Neural crest cell (in vitro differentiated cells): ENCODE measurements at regions not wholly inside any gene's neighbourhood (a gene's known extent, or its start where the extent isn't known, plus 50 kb on each side); places are given as distances from the start of the nearest gene placed in this dataset.

Experiments
- DNase-seq: peaks from one replicate; pipeline ENCODE4 v3.0.0; 2021; ENCODE audit warnings: low read depth, mixed read lengths, low spot score
- H3K27ac Mint-ChIP-seq: one replicate; pipeline ENCODE4 v1.8.0; 2021; ENCODE audit warnings: mild to moderate bottlenecking, mixed read lengths; ENCODE audit not compliant: unreplicated experiment
- H3K27me3 Mint-ChIP-seq: 2 replicates; pipeline ENCODE4 v1.8.0; 2021; ENCODE audit warnings: low read depth, mild to moderate bottlenecking, mixed read lengths
- H3K36me3 Mint-ChIP-seq: 2 replicates; pipeline ENCODE4 v1.8.0; 2021; ENCODE audit warnings: low read depth, mild to moderate bottlenecking, mixed read lengths
- H3K4me1 Mint-ChIP-seq: 2 replicates; pipeline ENCODE4 v1.8.0; 2021; ENCODE audit warnings: mixed read lengths
- H3K4me3 Mint-ChIP-seq: one replicate; pipeline ENCODE4 v1.8.0; 2021; ENCODE audit warnings: mild to moderate bottlenecking, mixed read lengths
- H3K9me3 Mint-ChIP-seq: 2 replicates; pipeline ENCODE4 v1.8.0; 2021; ENCODE audit warnings: mixed read lengths
- TF ChIP-seq, protein P1 (sequence below): fragments of 200-600 bp; sonication (generic); conservative IDR thresholded peaks from 2 replicates; pipeline ENCODE4 v1.5.0; 2021; ENCODE audit warnings: antibody characterized with exemption, mild to moderate bottlenecking

DNA sequence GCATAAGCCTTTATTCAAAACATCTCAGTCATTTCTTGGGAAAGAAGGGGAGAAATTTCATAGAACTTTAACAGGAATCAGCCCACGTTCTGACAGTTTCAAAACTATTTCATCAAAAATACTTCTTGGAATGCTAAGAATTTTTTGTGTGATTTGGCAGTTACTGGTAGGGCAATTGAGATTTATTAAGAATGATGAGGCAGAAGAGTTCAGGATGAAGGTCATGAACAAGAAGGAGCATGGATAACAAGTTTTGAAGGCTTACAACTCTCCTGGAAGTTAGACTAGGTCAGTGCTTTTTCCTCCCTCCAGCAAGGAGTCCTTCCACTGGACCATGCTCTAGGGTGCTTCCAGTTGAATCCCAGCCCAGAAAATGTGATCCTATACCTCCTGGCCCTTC, 569.9 kb downstream of the ANKRD7 start:
- no peak overlapping the region for H3K27ac Mint-ChIP-seq
- H3K4me1 Mint-ChIP-seq = no peaks in the 10 kb centered on the region
- H3K4me3 Mint-ChIP-seq = no peak overlapping the region
- H3K9me3 Mint-ChIP-seq = no peaks in the 10 kb centered on the region
- no peaks in the 10 kb centered on the region for H3K36me3 Mint-ChIP-seq
- DNase-seq = no peak
- TF ChIP-seq, protein P1, sequence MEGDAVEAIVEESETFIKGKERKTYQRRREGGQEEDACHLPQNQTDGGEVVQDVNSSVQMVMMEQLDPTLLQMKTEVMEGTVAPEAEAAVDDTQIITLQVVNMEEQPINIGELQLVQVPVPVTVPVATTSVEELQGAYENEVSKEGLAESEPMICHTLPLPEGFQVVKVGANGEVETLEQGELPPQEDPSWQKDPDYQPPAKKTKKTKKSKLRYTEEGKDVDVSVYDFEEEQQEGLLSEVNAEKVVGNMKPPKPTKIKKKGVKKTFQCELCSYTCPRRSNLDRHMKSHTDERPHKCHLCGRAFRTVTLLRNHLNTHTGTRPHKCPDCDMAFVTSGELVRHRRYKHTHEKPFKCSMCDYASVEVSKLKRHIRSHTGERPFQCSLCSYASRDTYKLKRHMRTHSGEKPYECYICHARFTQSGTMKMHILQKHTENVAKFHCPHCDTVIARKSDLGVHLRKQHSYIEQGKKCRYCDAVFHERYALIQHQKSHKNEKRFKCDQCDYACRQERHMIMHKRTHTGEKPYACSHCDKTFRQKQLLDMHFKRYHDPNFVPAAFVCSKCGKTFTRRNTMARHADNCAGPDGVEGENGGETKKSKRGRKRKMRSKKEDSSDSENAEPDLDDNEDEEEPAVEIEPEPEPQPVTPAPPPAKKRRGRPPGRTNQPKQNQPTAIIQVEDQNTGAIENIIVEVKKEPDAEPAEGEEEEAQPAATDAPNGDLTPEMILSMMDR = no peak
- no peaks in the 10 kb centered on the region for H3K27me3 Mint-ChIP-seq

DNA sequence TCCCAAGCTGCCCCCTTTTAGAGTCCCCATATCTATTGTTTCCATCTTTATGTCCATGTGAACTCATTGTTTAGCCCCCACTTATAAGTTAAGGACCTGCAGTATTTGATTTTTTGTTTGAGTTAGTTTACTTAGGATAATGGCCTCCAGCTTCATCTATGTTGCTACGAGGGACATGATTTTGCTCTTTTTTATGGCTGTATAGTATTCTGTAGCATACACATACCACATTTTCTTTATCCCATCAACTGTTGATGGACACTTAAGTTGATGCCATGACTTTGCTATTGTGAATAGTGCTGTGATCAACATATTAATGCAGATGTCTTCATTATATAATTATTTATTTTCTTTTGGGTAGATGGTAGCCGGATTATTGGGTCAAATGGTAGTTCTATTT, 576.9 kb downstream of the ANKRD7 start:
- no peaks in the 10 kb centered on the region for H3K4me1 Mint-ChIP-seq
- TF ChIP-seq, protein P1 = no peak
- H3K27ac Mint-ChIP-seq = no peak overlapping the region
- no peaks in the 10 kb centered on the region for H3K27me3 Mint-ChIP-seq
- DNase-seq = no peak
- H3K4me3 Mint-ChIP-seq = no peak overlapping the region
- peaks cover 2% of the 10 kb centered on the region for H3K36me3 Mint-ChIP-seq
- H3K9me3 Mint-ChIP-seq = peaks cover 17% of the 10 kb centered on the region

DNA sequence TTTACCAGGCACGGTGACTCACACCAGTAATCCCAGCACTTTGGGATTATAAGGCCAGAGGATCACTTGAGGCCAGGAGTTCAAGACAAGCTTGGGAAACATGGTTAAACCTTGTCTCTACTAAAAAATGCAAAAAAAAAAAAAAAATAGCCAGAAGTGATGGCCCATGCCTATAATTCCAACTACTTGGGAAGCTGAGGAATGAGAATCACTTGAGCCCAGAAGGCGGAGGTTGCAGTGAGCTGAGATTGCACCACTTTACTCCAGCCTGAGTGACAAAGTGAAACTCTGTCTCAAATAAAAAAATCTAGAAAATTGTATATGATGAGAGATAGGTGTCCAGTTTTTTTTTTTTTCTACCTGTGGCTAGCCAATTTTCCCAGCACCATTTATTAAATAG, 578.2 kb downstream of the ANKRD7 start:
- Mint-ChIP-seq H3K27me3 (no peaks in the 10 kb centered on the region), H3K4me3 (no peak overlapping the region), H3K4me1 (no peaks in the 10 kb centered on the region), H3K36me3 (peaks cover 2% of the 10 kb centered on the region), H3K27ac (no peak overlapping the region), H3K9me3 (peaks cover 17% of the 10 kb centered on the region)
- DNase-seq = no peak
- TF ChIP-seq, protein P1 = no peak

DNA sequence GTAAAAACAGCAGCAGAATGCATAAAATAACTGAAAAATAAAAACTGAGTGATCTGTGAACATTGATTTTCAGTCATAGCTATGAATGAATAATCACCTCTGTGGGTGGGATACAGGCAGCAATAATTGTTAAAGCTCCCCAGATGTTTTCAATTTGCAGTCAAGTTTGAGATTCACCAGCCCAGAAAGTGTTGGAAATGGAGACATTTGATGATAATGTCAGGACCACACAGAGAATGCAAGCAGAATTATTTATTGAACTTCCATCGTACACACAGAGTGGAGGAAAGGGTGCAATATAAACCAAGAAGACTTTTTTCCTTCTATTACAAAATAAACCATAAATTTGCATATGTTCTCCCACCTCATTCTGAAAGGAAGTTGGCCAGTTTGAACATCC, 601.7 kb downstream of the ANKRD7 start:
- H3K4me1 Mint-ChIP-seq = no peaks in the 10 kb centered on the region

DNA sequence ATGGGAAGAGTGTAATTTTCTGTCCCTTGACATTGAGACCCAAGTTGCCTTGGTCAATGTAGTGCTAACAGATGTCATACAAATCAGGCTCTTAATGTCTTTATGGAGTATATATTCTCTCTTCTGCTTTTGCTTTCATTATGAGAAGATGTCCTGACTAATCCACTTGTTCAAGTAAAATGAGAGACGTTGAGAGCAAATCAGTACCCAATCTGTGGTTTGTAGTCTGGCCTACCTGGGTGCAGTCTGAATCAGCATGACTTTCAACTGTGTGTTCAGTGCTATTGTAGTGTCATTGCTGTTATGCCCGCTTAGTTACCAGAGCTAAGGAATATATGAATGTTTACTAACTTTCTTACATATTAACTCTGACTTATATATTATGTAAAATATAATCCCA, 612.4 kb downstream of the ANKRD7 start:
- no peaks in the 10 kb centered on the region for H3K4me1 Mint-ChIP-seq
- no peaks in the 10 kb centered on the region for H3K36me3 Mint-ChIP-seq
- no peak overlapping the region for H3K27ac Mint-ChIP-seq
- H3K9me3 Mint-ChIP-seq = peaks cover 6% of the 10 kb centered on the region
- TF ChIP-seq, protein P1 = no peak
- DNase-seq = no peak
- H3K4me3 Mint-ChIP-seq = no peak overlapping the region
- no peaks in the 10 kb centered on the region for H3K27me3 Mint-ChIP-seq

More for the DNA sequence above, 601.7 kb downstream of the ANKRD7 start:
- TF ChIP-seq, protein P1 = no peak
- H3K4me3 Mint-ChIP-seq = no peak overlapping the region
- H3K9me3 Mint-ChIP-seq = no peaks in the 10 kb centered on the region
- H3K27ac Mint-ChIP-seq = no peak overlapping the region
- no peaks in the 10 kb centered on the region for H3K27me3 Mint-ChIP-seq
- no peaks in the 10 kb centered on the region for H3K36me3 Mint-ChIP-seq
- no peak for DNase-seq

DNA sequence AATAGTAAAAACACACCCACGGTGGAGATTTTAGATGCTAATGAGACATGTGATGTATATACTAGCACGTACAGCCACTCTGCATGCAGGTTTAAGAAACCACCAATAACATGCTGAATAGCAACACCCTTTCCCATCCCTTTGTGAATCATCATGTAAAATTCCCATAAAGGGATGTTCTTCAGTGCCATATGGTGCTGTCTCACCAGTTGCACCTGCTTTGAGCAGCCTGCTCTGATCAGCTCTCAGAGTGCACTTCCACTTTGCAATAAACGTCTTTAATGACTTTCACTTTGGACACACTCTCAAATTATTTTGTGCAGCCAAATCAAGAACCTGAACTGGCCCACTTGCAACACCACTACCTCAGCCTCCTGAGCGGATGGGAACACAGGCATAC, 615.0 kb downstream of the ANKRD7 start:
- H3K36me3 Mint-ChIP-seq = no peaks in the 10 kb centered on the region
- no peaks in the 10 kb centered on the region for H3K4me1 Mint-ChIP-seq
- no peaks in the 10 kb centered on the region for H3K27me3 Mint-ChIP-seq
- no peak overlapping the region for H3K4me3 Mint-ChIP-seq
- no peak overlapping the region for H3K27ac Mint-ChIP-seq
- H3K9me3 Mint-ChIP-seq = peaks cover 6% of the 10 kb centered on the region
- DNase-seq = no peak
- TF ChIP-seq, protein P1 = no peak
